Peyer's patch (tissue), 4 donors: ENCODE measurements at regions not wholly inside any gene's neighbourhood (a gene's known extent, or its start where the extent isn't known, plus 50 kb on each side); places are given as distances from the start of the nearest gene placed in this dataset.

ENCODE experiments used
- POLR2A ChIP-seq, 2 donors: fragments of 450-650 bp; IDR thresholded peaks; one replicate each; pipeline ENCODE4 v1.5.1; 2017; ENCODE audit warnings: antibody characterized with exemption in 2 of 2, mild to moderate bottlenecking in 2 of 2, moderate library complexity in 2 of 2
- TF ChIP-seq, protein P1 (sequence below), 6 experiments: fragments of 450-650 bp in 4 of 6; fragments of 200-600 bp in 2 of 6; sonication (generic) in 1 of 6; IDR thresholded peaks; one replicate each; pipeline ENCODE4 v1.5.1; 2017 to 2019; ENCODE audit warnings: antibody characterized with exemption in 6 of 6, mild to moderate bottlenecking in 3 of 6, moderate library complexity in 1 of 6

DNA sequence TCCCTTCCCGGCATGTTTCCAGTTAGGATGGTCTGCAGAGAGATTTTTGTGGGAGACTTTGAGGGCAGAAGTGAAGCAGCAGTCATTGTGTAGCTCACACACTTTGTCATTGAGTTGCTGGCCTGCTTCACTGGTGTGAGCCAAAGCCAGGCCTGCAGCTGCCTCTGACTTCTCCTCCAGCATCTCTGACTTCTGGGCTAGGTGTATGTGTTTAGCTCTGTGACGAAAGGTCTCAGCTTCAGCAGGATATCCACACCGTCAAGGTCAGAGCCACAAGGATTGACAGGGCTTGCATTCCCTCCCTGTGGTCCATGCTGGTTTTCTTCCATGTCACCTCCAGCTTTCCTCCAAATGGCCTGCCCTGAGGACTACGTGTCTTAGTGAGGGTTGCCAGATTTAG lies 57.1 kb upstream of the OSBPL11 start:
- TF ChIP-seq POLR2A (IDR thresholded peaks at IDR 0.05): no peak
- TF ChIP-seq, protein P1, sequence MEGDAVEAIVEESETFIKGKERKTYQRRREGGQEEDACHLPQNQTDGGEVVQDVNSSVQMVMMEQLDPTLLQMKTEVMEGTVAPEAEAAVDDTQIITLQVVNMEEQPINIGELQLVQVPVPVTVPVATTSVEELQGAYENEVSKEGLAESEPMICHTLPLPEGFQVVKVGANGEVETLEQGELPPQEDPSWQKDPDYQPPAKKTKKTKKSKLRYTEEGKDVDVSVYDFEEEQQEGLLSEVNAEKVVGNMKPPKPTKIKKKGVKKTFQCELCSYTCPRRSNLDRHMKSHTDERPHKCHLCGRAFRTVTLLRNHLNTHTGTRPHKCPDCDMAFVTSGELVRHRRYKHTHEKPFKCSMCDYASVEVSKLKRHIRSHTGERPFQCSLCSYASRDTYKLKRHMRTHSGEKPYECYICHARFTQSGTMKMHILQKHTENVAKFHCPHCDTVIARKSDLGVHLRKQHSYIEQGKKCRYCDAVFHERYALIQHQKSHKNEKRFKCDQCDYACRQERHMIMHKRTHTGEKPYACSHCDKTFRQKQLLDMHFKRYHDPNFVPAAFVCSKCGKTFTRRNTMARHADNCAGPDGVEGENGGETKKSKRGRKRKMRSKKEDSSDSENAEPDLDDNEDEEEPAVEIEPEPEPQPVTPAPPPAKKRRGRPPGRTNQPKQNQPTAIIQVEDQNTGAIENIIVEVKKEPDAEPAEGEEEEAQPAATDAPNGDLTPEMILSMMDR (IDR thresholded peaks at IDR 0.05): no peak
